ENCODE measurements at regions not wholly inside any gene's neighbourhood (a gene's known extent, or its start where the extent isn't known, plus 50 kb on each side); places are given as distances from the start of the nearest gene placed in this dataset.

- TF ChIP-seq CTCF (conservative IDR thresholded peaks at IDR 0.05; ENCODE audit: low read depth in 2 of 2) = no peak
- no peak for TF ChIP-seq EZH2 (IDR thresholded peaks at IDR 0.05; ENCODE audit: low read depth, unreplicated experiment)
- TF ChIP-seq ZNF114 (CRISPR knock-in tag; IDR thresholded peaks at IDR 0.05) = no peak
- TF ChIP-seq POLR2AphosphoS5 (IDR thresholded peaks at IDR 0.05; ENCODE audit: low read depth) = no peak
- TF ChIP-seq, protein P1, sequence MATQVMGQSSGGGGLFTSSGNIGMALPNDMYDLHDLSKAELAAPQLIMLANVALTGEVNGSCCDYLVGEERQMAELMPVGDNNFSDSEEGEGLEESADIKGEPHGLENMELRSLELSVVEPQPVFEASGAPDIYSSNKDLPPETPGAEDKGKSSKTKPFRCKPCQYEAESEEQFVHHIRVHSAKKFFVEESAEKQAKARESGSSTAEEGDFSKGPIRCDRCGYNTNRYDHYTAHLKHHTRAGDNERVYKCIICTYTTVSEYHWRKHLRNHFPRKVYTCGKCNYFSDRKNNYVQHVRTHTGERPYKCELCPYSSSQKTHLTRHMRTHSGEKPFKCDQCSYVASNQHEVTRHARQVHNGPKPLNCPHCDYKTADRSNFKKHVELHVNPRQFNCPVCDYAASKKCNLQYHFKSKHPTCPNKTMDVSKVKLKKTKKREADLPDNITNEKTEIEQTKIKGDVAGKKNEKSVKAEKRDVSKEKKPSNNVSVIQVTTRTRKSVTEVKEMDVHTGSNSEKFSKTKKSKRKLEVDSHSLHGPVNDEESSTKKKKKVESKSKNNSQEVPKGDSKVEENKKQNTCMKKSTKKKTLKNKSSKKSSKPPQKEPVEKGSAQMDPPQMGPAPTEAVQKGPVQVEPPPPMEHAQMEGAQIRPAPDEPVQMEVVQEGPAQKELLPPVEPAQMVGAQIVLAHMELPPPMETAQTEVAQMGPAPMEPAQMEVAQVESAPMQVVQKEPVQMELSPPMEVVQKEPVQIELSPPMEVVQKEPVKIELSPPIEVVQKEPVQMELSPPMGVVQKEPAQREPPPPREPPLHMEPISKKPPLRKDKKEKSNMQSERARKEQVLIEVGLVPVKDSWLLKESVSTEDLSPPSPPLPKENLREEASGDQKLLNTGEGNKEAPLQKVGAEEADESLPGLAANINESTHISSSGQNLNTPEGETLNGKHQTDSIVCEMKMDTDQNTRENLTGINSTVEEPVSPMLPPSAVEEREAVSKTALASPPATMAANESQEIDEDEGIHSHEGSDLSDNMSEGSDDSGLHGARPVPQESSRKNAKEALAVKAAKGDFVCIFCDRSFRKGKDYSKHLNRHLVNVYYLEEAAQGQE (IDR thresholded peaks at IDR 0.05; ENCODE audit: unreplicated experiment) = no peak
- no peak for TF ChIP-seq EZH2phosphoT487 (IDR thresholded peaks at IDR 0.05; ENCODE audit: unreplicated experiment)
- TF ChIP-seq CREB1 (CRISPR knock-in tag; IDR thresholded peaks at IDR 0.05; ENCODE audit: low read depth) = no peak
- no peak for TF ChIP-seq STAT1 (IDR thresholded peaks at IDR 0.05; ENCODE audit: unreplicated experiment)
- TF ChIP-seq ETS1 (IDR thresholded peaks at IDR 0.05) = no peak
- TF ChIP-seq NANOG (IDR thresholded peaks at IDR 0.05; ENCODE audit: borderline replicate concordance) = no peak
- TF ChIP-seq ZNF331 (CRISPR knock-in tag; IDR thresholded peaks at IDR 0.05; ENCODE audit: low read depth) = no peak
- no peak for TF ChIP-seq JUNB (IDR thresholded peaks at IDR 0.05; ENCODE audit: unreplicated experiment)
Observed at GRCh38 chr14:88989911-88990310, 165.5 kb downstream of the TTC8 start.

Measured in GM23338 (cell line).